PC-9 (cell line): ENCODE measurements at regions not wholly inside any gene's neighbourhood (a gene's known extent, or its start where the extent isn't known, plus 50 kb on each side); places are given as distances from the start of the nearest gene placed in this dataset.

ENCODE experiments used
- BruUV-seq: library from RNA; stranded (reverse); fragments of 400-500 nt; replicated peaks from 2 replicates; lab custom pipeline; 2021; lab: Mats Ljungman, UMichigan
- CTCF ChIA-PET: fragments of 300-600 bp; sonication (Branson Sonifier 250); formaldehyde crosslinking; loops from one replicate; lab custom pipeline; 2022; ENCODE audit warnings: antibody characterized with exemption; lab: Charles Lee
- POLR2A ChIA-PET: fragments of 300-600 bp; sonication (Branson Sonifier 250); formaldehyde crosslinking; loops from one replicate; lab custom pipeline; 2022; ENCODE audit warnings: antibody characterized with exemption; ENCODE audit not compliant: unreplicated experiment; lab: Charles Lee
- DNase-seq, 2 experiments: peaks; one replicate each; pipeline versions ENCODE4 v3.0.0 to v3.0.0-alpha.2; 2015 to 2022; ENCODE audit warnings: mixed read lengths in 1 of 2
- H2AFZ ChIP-seq: fragments of 200-600 bp; sonication (generic); 2 replicates; pipeline ENCODE4 v1.8.1; 2017; ENCODE audit warnings: antibody characterized with exemption
- H3F3A ChIP-seq: fragments of 200-600 bp; sonication (generic); 2 replicates; pipeline ENCODE4 v1.8.1; 2017; ENCODE audit warnings: antibody characterized with exemption, mild to moderate bottlenecking, low read depth; ENCODE audit not compliant: insufficient read depth
- H3K27ac ChIP-seq: fragments of 200-600 bp; sonication (generic); 2 replicates; pipeline ENCODE4 v1.6.1; 2016; ENCODE audit warnings: mixed run types
- H3K27me3 ChIP-seq: fragments of 200-600 bp; sonication (generic); 2 replicates; pipeline ENCODE4 v1.6.1; 2016; ENCODE audit warnings: low read depth, mixed run types; ENCODE audit not compliant: insufficient read depth
- H3K36me3 ChIP-seq: fragments of 200-600 bp; sonication (generic); 2 replicates; pipeline ENCODE4 v1.6.1; 2016; ENCODE audit warnings: low read depth, mixed run types
- H3K4me1 ChIP-seq: fragments of 200-600 bp; sonication (generic); replicated peaks from 2 replicates; pipeline ENCODE4 v1.6.1; 2016; ENCODE audit warnings: mixed run types; ENCODE audit not compliant: insufficient read depth
- H3K4me2 ChIP-seq: fragments of 200-600 bp; sonication (generic); 2 replicates; pipeline ENCODE4 v1.6.1; 2017; ENCODE audit warnings: mixed run types
- H3K4me3 ChIP-seq: fragments of 200-600 bp; sonication (generic); 2 replicates; pipeline ENCODE4 v1.6.1; 2016; ENCODE audit warnings: mixed run types
- H3K79me2 ChIP-seq: fragments of 200-600 bp; sonication (generic); 2 replicates; pipeline ENCODE4 v1.6.1; 2017; ENCODE audit warnings: low read depth, mixed run types
- H3K9me2 ChIP-seq: fragments of 200-600 bp; sonication (generic); 2 replicates; pipeline ENCODE4 v1.8.1; 2017; ENCODE audit warnings: mild to moderate bottlenecking; ENCODE audit not compliant: insufficient read depth
- H3K9me3 ChIP-seq: fragments of 200-600 bp; sonication (generic); 2 replicates; pipeline ENCODE4 v1.8.1; 2016; ENCODE audit warnings: low read depth; ENCODE audit not compliant: insufficient read depth
- H4K20me1 ChIP-seq: fragments of 200-600 bp; sonication (generic); 2 replicates; pipeline ENCODE4 v1.8.1; 2017; ENCODE audit not compliant: insufficient read depth
- EZH2 ChIP-seq: fragments of 200-600 bp; sonication (generic); IDR thresholded peaks from 2 replicates; pipeline ENCODE4 v1.8.0; 2017; ENCODE audit warnings: antibody characterized with exemption, low read depth
- intact Hi-C: fragments of 100-400 bp; cut with micrococcal nuclease; formaldehyde crosslinking; loops from one replicate; pipeline ENCODE4 v1.10.0; 2022; ENCODE audit not compliant: unreplicated experiment
- TF ChIP-seq, protein P1 (sequence below): fragments of 200-600 bp; sonication (generic); conservative IDR thresholded peaks from 2 replicates; pipeline ENCODE4 v1.6.1; 2017; ENCODE audit warnings: mixed run types, antibody characterized with exemption, mild to moderate bottlenecking, moderate library complexity

DNA sequence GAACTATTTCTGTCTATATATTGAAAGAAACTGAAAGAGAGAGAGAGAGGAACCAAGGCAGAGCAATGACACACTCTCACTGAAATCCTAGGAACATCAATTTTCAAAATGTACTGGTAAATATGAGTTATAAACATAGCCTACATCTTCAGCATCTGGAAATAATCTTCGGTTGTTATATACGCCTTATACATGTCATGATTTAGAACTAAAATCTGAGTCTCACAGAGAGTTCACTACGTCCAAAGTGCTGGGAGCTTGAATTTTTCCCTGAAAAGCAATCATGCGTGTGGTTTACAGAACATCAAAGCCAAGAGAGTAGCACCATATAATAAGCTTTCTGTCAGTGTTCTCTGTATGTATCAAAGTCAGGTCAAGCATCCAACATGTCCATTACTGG, 420.0 kb upstream of the CBLB start:
- Histone ChIP-seq H3K9me3 (peaks cover 6% of the 10 kb centered on the region), H3K4me3 (no peak overlapping the region), H4K20me1 (no peaks in the 10 kb centered on the region), H3K4me1 (no peaks in the 10 kb centered on the region), H3K27me3 (no peaks in the 10 kb centered on the region), H2AFZ (no peak overlapping the region), H3K4me2 (no peak overlapping the region), H3F3A (no peaks in the 10 kb centered on the region), H3K79me2 (no peaks in the 10 kb centered on the region), H3K27ac (no peak overlapping the region), H3K9me2 (no peaks in the 10 kb centered on the region; the same call in 1 of the 2 replicates), H3K36me3 (no peaks in the 10 kb centered on the region)
- TF ChIP-seq, protein P1, sequence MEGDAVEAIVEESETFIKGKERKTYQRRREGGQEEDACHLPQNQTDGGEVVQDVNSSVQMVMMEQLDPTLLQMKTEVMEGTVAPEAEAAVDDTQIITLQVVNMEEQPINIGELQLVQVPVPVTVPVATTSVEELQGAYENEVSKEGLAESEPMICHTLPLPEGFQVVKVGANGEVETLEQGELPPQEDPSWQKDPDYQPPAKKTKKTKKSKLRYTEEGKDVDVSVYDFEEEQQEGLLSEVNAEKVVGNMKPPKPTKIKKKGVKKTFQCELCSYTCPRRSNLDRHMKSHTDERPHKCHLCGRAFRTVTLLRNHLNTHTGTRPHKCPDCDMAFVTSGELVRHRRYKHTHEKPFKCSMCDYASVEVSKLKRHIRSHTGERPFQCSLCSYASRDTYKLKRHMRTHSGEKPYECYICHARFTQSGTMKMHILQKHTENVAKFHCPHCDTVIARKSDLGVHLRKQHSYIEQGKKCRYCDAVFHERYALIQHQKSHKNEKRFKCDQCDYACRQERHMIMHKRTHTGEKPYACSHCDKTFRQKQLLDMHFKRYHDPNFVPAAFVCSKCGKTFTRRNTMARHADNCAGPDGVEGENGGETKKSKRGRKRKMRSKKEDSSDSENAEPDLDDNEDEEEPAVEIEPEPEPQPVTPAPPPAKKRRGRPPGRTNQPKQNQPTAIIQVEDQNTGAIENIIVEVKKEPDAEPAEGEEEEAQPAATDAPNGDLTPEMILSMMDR, result no peak
- TF ChIP-seq EZH2, result no peak
- POLR2A ChIA-PET, result no interaction called here
- no peak for DNase-seq
- BruUV-seq, result no TSS peak
- CTCF ChIA-PET, result no interaction called here
- intact Hi-C loops, result no loop called here

DNA sequence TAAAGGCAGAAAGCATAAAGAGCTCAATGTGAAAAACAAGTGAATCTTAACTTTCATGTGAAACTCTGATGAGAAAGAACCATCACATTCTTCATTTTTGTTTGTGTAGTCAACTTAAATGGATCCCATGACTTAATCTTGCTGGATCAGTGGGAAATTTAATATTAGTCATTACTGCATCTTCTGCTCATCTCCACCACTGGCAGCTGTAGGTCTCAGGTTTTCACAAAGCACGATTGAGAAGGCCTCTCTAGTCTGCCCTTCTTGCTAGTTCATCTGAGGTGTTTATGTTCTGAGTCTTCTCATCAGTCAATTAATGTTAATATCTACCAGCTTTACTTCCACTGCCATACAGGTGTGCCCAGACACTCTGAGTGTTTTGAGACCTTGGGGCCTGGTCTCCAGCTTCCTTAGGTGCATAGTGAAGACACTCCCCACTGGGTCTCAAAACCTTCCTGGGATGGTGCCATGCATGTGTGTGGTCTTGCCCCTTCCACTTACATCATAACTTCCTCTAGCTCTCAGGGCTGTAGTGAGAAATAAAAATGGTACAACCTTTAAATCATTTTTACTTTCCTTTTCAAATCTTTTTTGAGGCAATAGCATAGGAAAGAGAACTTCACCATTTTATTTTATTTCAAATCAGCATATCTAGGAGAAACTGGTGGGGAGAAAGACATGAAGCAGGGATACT, 421.6 kb upstream of the CBLB start:
- no peak for DNase-seq
- Histone ChIP-seq H3K4me3 (no peak overlapping the region), H3K4me1 (no peaks in the 10 kb centered on the region), H3K9me2 (no peaks in the 10 kb centered on the region; the same call in 1 of the 2 replicates), H3K79me2 (no peaks in the 10 kb centered on the region), H2AFZ (peak overlapping the region; percentile 49), H3K27me3 (no peaks in the 10 kb centered on the region), H3F3A (no peaks in the 10 kb centered on the region), H3K36me3 (no peaks in the 10 kb centered on the region), H3K9me3 (no peaks in the 10 kb centered on the region; the same call in 1 of the 2 replicates), H4K20me1 (no peaks in the 10 kb centered on the region), H3K4me2 (no peak overlapping the region), H3K27ac (no peak overlapping the region)
- TF ChIP-seq, protein P1, result no peak
- TF ChIP-seq EZH2, result no peak
- no TSS peak for BruUV-seq
- ChIA-PET CTCF (no interaction called here), POLR2A (no interaction called here)
- intact Hi-C loops, result no loop called here

DNA sequence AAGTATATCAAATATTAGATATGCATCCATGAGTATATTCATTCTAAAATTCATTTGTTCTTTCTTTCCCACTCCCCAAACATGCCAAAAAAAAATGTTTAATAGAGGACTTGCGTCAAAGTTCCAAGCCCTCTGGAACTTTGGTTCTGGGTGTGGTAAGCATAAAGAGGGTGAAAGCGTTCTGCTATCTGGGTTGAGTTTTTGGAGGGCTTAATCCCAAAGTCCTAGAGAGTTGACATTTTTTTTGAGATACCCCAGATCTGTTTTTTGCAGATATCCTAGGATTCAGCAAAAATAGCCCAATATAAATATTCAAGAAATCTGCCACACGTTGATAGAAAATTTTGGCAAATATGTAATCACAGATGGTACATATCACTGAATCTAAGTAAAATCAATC, 424.3 kb upstream of the CBLB start:
- Histone ChIP-seq H3K36me3 (no peaks in the 10 kb centered on the region), H3K4me2 (no peak overlapping the region), H3K9me3 (no peaks in the 10 kb centered on the region), H3K79me2 (no peaks in the 10 kb centered on the region), H3K4me1 (no peaks in the 10 kb centered on the region), H3K4me3 (no peak overlapping the region), H4K20me1 (no peaks in the 10 kb centered on the region), H3K27ac (no peak overlapping the region), H3K9me2 (no peaks in the 10 kb centered on the region; the same call in 1 of the 2 replicates), H3K27me3 (no peaks in the 10 kb centered on the region), H2AFZ (no peak overlapping the region), H3F3A (no peaks in the 10 kb centered on the region)
- intact Hi-C loops, result no loop called here
- no peak for DNase-seq
- ChIA-PET CTCF (no interaction called here), POLR2A (no interaction called here)
- TF ChIP-seq EZH2, result no peak
- TF ChIP-seq, protein P1, result no peak
- no TSS peak for BruUV-seq
